Ishikawa (cell line): ENCODE measurements at regions not wholly inside any gene's neighbourhood (a gene's known extent, or its start where the extent isn't known, plus 50 kb on each side); places are given as distances from the start of the nearest gene placed in this dataset.

Experiments
- CREB1 ChIP-seq: IDR thresholded peaks from 2 replicates; pipeline ENCODE4 v1.6.1; 2012; ENCODE audit warnings: low read depth
- EGR1 ChIP-seq: IDR thresholded peaks from 2 replicates; pipeline ENCODE4 v1.6.1; 2012
- EP300 ChIP-seq: IDR thresholded peaks from 2 replicates; pipeline ENCODE4 v1.6.1; 2012; ENCODE audit warnings: borderline replicate concordance
- MAX ChIP-seq: IDR thresholded peaks from 2 replicates; pipeline ENCODE4 v1.6.1; 2012
- NFIC ChIP-seq: IDR thresholded peaks from 2 replicates; pipeline ENCODE4 v1.6.1; 2012
- TCF12 ChIP-seq: IDR thresholded peaks from 2 replicates; pipeline ENCODE4 v1.6.1; 2012; ENCODE audit warnings: low read depth
- TEAD4 ChIP-seq: IDR thresholded peaks from 2 replicates; pipeline ENCODE4 v1.6.1; 2012
- USF1 ChIP-seq: IDR thresholded peaks from 2 replicates; pipeline ENCODE4 v1.6.1; 2012
- TF ChIP-seq, protein P1 (sequence below): IDR thresholded peaks from 2 replicates; pipeline ENCODE4 v1.6.1; 2012; ENCODE audit warnings: low read depth, mild to moderate bottlenecking

DNA sequence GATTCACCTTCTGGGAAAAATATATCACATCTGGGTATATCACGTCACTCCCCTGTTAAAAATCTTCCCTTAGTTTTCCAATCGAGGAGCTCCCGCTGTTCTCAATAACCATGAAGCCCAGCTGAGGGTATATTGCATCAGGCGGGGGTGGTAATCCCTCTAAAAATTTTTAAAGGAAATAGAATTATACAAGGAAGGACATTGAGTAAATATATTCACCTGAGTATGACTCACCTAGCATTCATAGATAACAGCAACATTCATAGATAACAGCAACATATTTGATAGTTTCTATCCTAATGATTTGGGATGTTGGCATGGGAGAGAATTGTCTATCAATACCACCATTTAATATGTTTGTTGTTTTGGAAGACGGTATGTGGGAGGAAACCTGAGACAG is 473.6 kb downstream of the RMST start:
- TF ChIP-seq EP300, result no peak
- TF ChIP-seq TCF12, result no peak
- TF ChIP-seq CREB1, result no peak
- no peak for TF ChIP-seq MAX
- TF ChIP-seq EGR1, result no peak
- TF ChIP-seq TEAD4, result no peak
- TF ChIP-seq USF1, result no peak
- TF ChIP-seq NFIC, result no peak
- TF ChIP-seq, protein P1, sequence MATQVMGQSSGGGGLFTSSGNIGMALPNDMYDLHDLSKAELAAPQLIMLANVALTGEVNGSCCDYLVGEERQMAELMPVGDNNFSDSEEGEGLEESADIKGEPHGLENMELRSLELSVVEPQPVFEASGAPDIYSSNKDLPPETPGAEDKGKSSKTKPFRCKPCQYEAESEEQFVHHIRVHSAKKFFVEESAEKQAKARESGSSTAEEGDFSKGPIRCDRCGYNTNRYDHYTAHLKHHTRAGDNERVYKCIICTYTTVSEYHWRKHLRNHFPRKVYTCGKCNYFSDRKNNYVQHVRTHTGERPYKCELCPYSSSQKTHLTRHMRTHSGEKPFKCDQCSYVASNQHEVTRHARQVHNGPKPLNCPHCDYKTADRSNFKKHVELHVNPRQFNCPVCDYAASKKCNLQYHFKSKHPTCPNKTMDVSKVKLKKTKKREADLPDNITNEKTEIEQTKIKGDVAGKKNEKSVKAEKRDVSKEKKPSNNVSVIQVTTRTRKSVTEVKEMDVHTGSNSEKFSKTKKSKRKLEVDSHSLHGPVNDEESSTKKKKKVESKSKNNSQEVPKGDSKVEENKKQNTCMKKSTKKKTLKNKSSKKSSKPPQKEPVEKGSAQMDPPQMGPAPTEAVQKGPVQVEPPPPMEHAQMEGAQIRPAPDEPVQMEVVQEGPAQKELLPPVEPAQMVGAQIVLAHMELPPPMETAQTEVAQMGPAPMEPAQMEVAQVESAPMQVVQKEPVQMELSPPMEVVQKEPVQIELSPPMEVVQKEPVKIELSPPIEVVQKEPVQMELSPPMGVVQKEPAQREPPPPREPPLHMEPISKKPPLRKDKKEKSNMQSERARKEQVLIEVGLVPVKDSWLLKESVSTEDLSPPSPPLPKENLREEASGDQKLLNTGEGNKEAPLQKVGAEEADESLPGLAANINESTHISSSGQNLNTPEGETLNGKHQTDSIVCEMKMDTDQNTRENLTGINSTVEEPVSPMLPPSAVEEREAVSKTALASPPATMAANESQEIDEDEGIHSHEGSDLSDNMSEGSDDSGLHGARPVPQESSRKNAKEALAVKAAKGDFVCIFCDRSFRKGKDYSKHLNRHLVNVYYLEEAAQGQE, result no peak
